Right renal pelvis (tissue), 4 donors: ENCODE measurements at regions not wholly inside any gene's neighbourhood (a gene's known extent, or its start where the extent isn't known, plus 50 kb on each side); places are given as distances from the start of the nearest gene placed in this dataset.

Experiments used
- DNase-seq, 4 donors: peaks; one replicate each; pipeline ENCODE4 v3.0.0-alpha.2; 2013; ENCODE audit warnings: low read depth in 4 of 4, low spot score in 3 of 4, missing footprints in 1 of 4

GRCh38 chr10:55404094-55404493 lies 603.1 kb upstream of the PCDH15 start:
- no peak for DNase-seq

- no peak for DNase-seq
Observed at GRCh38 chr10:55400075-55400849, 599.2 kb upstream of the PCDH15 start.

- no peak for DNase-seq
Observed at GRCh38 chr10:55398497-55398882, 597.5 kb upstream of the PCDH15 start.

GRCh38 chr10:55397777-55398496 lies 596.9 kb upstream of the PCDH15 start:
- no peak for DNase-seq

GRCh38 chr10:55378196-55378595 lies 577.2 kb upstream of the PCDH15 start:
- DNase-seq = no peak

- DNase-seq = no peak
Observed at GRCh38 chr10:55374917-55375316, 573.9 kb upstream of the PCDH15 start.

GRCh38 chr10:55374060-55374459 lies 573.0 kb upstream of the PCDH15 start:
- DNase-seq = no peak

GRCh38 chr10:55369670-55370420 lies 568.8 kb upstream of the PCDH15 start:
- no peak for DNase-seq

GRCh38 chr10:55368467-55368866 lies 567.4 kb upstream of the PCDH15 start:
- DNase-seq = no peak

GRCh38 chr10:55367555-55367954 lies 566.5 kb upstream of the PCDH15 start:
- no peak for DNase-seq

- no peak for DNase-seq
Observed at GRCh38 chr10:55358539-55358938, 557.5 kb upstream of the PCDH15 start.

- no peak for DNase-seq
Observed at GRCh38 chr10:55353414-55353813, 552.4 kb upstream of the PCDH15 start.

- DNase-seq = no peak
Observed at GRCh38 chr10:55351431-55351830, 550.4 kb upstream of the PCDH15 start.

GRCh38 chr10:55348534-55348933 lies 547.5 kb upstream of the PCDH15 start:
- no peak for DNase-seq

- DNase-seq = no peak
Observed at GRCh38 chr10:55330486-55330885, 529.5 kb upstream of the PCDH15 start.

- no peak for DNase-seq
Observed at GRCh38 chr10:55329796-55330195, 528.8 kb upstream of the PCDH15 start.

- no peak for DNase-seq
Observed at GRCh38 chr10:55320187-55320700, 519.2 kb upstream of the PCDH15 start.

GRCh38 chr10:55311848-55312635 lies 511.0 kb upstream of the PCDH15 start:
- DNase-seq = no peak

- no peak for DNase-seq
Observed at GRCh38 chr10:55310143-55310542, 509.1 kb upstream of the PCDH15 start.

GRCh38 chr10:55305285-55305684 lies 504.3 kb upstream of the PCDH15 start:
- DNase-seq = no peak
